MCF 10A (cell line): ENCODE measurements at regions not wholly inside any gene's neighbourhood (a gene's known extent, or its start where the extent isn't known, plus 50 kb on each side); places are given as distances from the start of the nearest gene placed in this dataset.

Source experiments
- BruUV-seq: library from RNA; stranded (reverse); fragments of 400-500 nt; replicated peaks from 2 replicates; lab custom pipeline; 2021; lab: Mats Ljungman, UMichigan
- CTCF ChIA-PET: fragments of 300-600 bp; sonication (Branson Sonifier 250); formaldehyde crosslinking; extraction: SDS; loops from one replicate; lab custom pipeline; 2021; ENCODE audit warnings: antibody characterized with exemption, inconsistent platforms; lab: Yijun Ruan, JAX
- POLR2A ChIA-PET: fragments of 300-600, 350-650 bp; sonication (Branson Sonifier 250); formaldehyde crosslinking; extraction: SDS; loops from one replicate; lab custom pipeline; 2020; ENCODE audit warnings: antibody characterized with exemption, inconsistent platforms; lab: Yijun Ruan, JAX
- DNase-seq: peaks from one replicate; pipeline ENCODE4 v3.0.0-alpha.2; 2018; ENCODE audit not compliant: unreplicated experiment
- H3K27ac Mint-ChIP-seq: one replicate; pipeline ENCODE4 v1.8.0; 2022; ENCODE audit warnings: mild to moderate bottlenecking, low read depth, mixed read lengths; ENCODE audit not compliant: unreplicated experiment
- H3K27me3 Mint-ChIP-seq: one replicate; pipeline ENCODE4 v1.8.0; 2022; ENCODE audit warnings: mixed read lengths; ENCODE audit not compliant: insufficient read depth, unreplicated experiment
- H3K36me3 Mint-ChIP-seq: one replicate; pipeline ENCODE4 v1.8.0; 2022; ENCODE audit warnings: mild to moderate bottlenecking, moderate library complexity, mixed read lengths; ENCODE audit not compliant: insufficient read depth, unreplicated experiment
- H3K4me1 Mint-ChIP-seq: one replicate; pipeline ENCODE4 v1.8.0; 2022; ENCODE audit warnings: mixed read lengths; ENCODE audit not compliant: insufficient read depth, unreplicated experiment
- H3K4me3 Mint-ChIP-seq: one replicate; pipeline ENCODE4 v1.8.0; 2022; ENCODE audit warnings: mild to moderate bottlenecking, moderate library complexity, mixed read lengths; ENCODE audit not compliant: unreplicated experiment
- H3K9me3 Mint-ChIP-seq: one replicate; pipeline ENCODE4 v1.8.0; 2022; ENCODE audit warnings: mixed read lengths; ENCODE audit not compliant: unreplicated experiment
- CTCF ChIP-seq: fragments of 200-600 bp; IDR thresholded peaks from one replicate; pipeline ENCODE4 v1.8.0; 2022; ENCODE audit warnings: antibody characterized with exemption, mild to moderate bottlenecking; ENCODE audit not compliant: unreplicated experiment
- intact Hi-C: fragments of 100-400 bp; cut with micrococcal nuclease; formaldehyde crosslinking; loops from 2 replicates; pipeline ENCODE4 v1.14.1; 2022

- H3K4me1 Mint-ChIP-seq: peaks cover 6% of the 10 kb centered on the region
- DNase-seq: no peak
- no peak for TF ChIP-seq CTCF
- no peak overlapping the region for H3K4me3 Mint-ChIP-seq
- peak overlapping the region; percentile 6 for H3K27ac Mint-ChIP-seq
- no peaks in the 10 kb centered on the region for H3K36me3 Mint-ChIP-seq
- H3K9me3 Mint-ChIP-seq: no peaks in the 10 kb centered on the region
- CTCF ChIA-PET: no interaction called here
- BruUV-seq: no TSS peak
- POLR2A ChIA-PET: no interaction called here
- no peaks in the 10 kb centered on the region for H3K27me3 Mint-ChIP-seq
- intact Hi-C loops: no loop called here
These were observed 2125.3 kb upstream of the RAG2 start for GRCh38 chr11:38723361-38723760.

- H3K9me3 Mint-ChIP-seq: no peaks in the 10 kb centered on the region
- CTCF ChIA-PET: no interaction called here
- no peak for DNase-seq
- H3K4me1 Mint-ChIP-seq: peaks cover 6% of the 10 kb centered on the region
- H3K27me3 Mint-ChIP-seq: no peaks in the 10 kb centered on the region
- POLR2A ChIA-PET: no interaction called here
- H3K27ac Mint-ChIP-seq: peak overlapping the region; percentile 12
- BruUV-seq: no TSS peak
- intact Hi-C loops: no loop called here
- TF ChIP-seq CTCF: no peak
- H3K36me3 Mint-ChIP-seq: no peaks in the 10 kb centered on the region
- no peak overlapping the region for H3K4me3 Mint-ChIP-seq
These were observed 2123.7 kb upstream of the RAG2 start for GRCh38 chr11:38721586-38722315.

GRCh38 chr11:38718659-38719058 lies 2120.6 kb upstream of the RAG2 start:
- no TSS peak for BruUV-seq
- ChIA-PET CTCF (interaction anchor here (0.5 kb wide), 3 partner anchors 104 to 1203 kb away, joined by 3 to 4 read pairs (median 3); no protein-coding TSS in a partner anchor), POLR2A (no interaction called here)
- Mint-ChIP-seq H3K36me3 (no peaks in the 10 kb centered on the region), H3K4me1 (peaks cover 5% of the 10 kb centered on the region), H3K27ac (no peak overlapping the region), H3K9me3 (no peaks in the 10 kb centered on the region), H3K4me3 (no peak overlapping the region), H3K27me3 (no peaks in the 10 kb centered on the region)
- intact Hi-C loops: no loop called here
- no peak for TF ChIP-seq CTCF
- peak; percentile 6 for DNase-seq

DNA sequence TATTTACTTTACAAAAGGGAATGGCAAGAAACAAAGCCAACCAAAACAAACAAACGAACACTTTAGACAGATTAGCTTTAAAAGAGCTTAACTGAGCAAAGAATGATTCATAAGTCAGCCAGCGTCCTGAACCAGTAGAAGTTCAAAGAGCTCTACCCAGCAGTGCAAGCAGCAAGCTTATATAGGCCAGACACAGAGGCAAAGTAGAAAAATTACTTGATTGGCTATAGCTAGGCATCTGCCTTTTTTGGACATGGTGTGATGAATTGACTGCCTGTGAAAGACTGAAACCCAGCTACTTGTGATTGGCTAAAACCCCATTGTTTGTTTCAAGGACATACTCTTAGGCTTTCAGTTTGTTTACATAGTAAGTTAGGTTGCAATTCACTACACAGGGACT lies 2120.0 kb upstream of the RAG2 start:
- no peak overlapping the region for H3K27ac Mint-ChIP-seq
- DNase-seq: peak; percentile 28
- no peaks in the 10 kb centered on the region for H3K4me1 Mint-ChIP-seq
- intact Hi-C loops: no loop called here
- H3K36me3 Mint-ChIP-seq: no peaks in the 10 kb centered on the region
- BruUV-seq: no TSS peak
- no peak overlapping the region for H3K4me3 Mint-ChIP-seq
- H3K9me3 Mint-ChIP-seq: no peaks in the 10 kb centered on the region
- ChIA-PET POLR2A (interaction anchor here (0.6 to 0.8 kb wide), 2 partner anchors 55 to 314 kb away, joined by 3 read pairs; no protein-coding TSS in a partner anchor), CTCF (interaction anchor here (0.5 to 0.6 kb wide), 2 partner anchors 105 to 1753 kb away, joined by 4 to 5 read pairs; no protein-coding TSS in a partner anchor)
- no peaks in the 10 kb centered on the region for H3K27me3 Mint-ChIP-seq
- no peak for TF ChIP-seq CTCF
